ENCODE measurements at regions not wholly inside any gene's neighbourhood (a gene's known extent, or its start where the extent isn't known, plus 50 kb on each side); places are given as distances from the start of the nearest gene placed in this dataset.

DNA sequence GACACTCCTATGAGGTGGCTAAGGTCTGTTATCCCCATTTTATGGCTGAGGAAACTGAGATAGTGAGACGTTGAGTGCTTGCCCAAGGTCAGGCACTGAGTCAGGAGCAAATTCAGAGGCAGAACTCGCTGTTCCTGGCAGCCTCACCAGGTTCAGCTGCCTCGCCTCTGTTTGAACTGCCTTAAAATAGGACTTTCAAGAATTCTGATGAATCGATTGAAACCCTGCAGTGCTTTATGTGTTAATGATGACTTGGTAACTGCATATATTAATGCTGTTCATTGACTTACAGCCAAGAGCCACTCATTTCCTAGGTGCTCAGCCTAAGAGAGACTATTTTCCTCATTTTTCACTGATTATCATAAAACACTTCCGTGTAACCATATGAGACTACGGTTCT is 79.5 kb upstream of the BHLHE40 start:
- CTCF ChIA-PET = no interaction called here
- ATAC-seq (ENCODE audit: low read depth) = no peak

More for the DNA sequence above, 79.5 kb upstream of the BHLHE40 start:
- intact Hi-C loops (cut with micrococcal nuclease) = no loop called here
- no peaks in the 10 kb centered on the region for H4K20me1 ChIP-seq (ENCODE audit: insufficient read depth, low read length)
- no peak overlapping the region for H3K9ac ChIP-seq (ENCODE audit: low read depth, low read length)
- no peak overlapping the region for H3K18ac ChIP-seq (ENCODE audit: low read depth, low read length)
- no peak overlapping the region for H2AFZ ChIP-seq (replicated peaks; ENCODE audit: low read length, poor library complexity)
- dilution Hi-C loops (cut with HindIII; ENCODE audit: low sequenced_read_pairs, unreplicated experiment) = no loop called here
- H2BK5ac ChIP-seq (ENCODE audit: low read depth, low read length, poor library complexity, severe bottlenecking) = no peak overlapping the region
- no peak overlapping the region for H2AK9ac ChIP-seq (replicated peaks; ENCODE audit: low read depth, low read length, poor library complexity)
- no peak overlapping the region for H3K27ac ChIP-seq (ENCODE audit: insufficient read depth, low read length)
- BruUV-seq (replicated peaks) = no TSS peak
- H3K4me2 ChIP-seq (ENCODE audit: low read depth, low read length) = no peak overlapping the region
- no peak overlapping the region for H4K91ac ChIP-seq (ENCODE audit: insufficient read depth, low read depth, low read length)
- no peak overlapping the region for H4K8ac ChIP-seq (ENCODE audit: low read depth in 2 of 2, low read length in 2 of 2)
- no peak overlapping the region for H2BK15ac ChIP-seq (ENCODE audit: low read depth, low read length)
- peaks cover 3% of the 10 kb centered on the region for H3K9me1 ChIP-seq (ENCODE audit: insufficient read depth, low read length)
- no peak overlapping the region for H3K23ac ChIP-seq (ENCODE audit: low read depth, low read length)
- in situ Hi-C loops (cut with MboI; ENCODE audit: low sequenced_read_pairs) = loop anchor here (10.0 kb wide), 1 partner anchor 55 kb away; no protein-coding TSS in a partner anchor
- POLR2A ChIA-PET (ENCODE audit: unreplicated experiment) = no interaction called here
- no peak for DNase-seq
- no peak overlapping the region for H4K5ac ChIP-seq (ENCODE audit: low read depth, low read length)
- peaks cover 4% of the 10 kb centered on the region; the same call in 1 of the 2 replicates for H3K27me3 ChIP-seq (ENCODE audit: control insufficient read depth, insufficient read depth, low read length)
- no peak overlapping the region for H3K4ac ChIP-seq (ENCODE audit: low read depth, low read length)
- H3K56ac ChIP-seq (ENCODE audit: extremely low read depth, insufficient read depth, low read length) = no peak overlapping the region
- no peak overlapping the region for H3K4me3 ChIP-seq (ENCODE audit: insufficient read depth, low read depth, low read length)
- WGBS, 2 experiments (ENCODE audit: extremely low coverage in 2 of 2, insufficient read length in 1 of 2) = 100% methylated on average over 2 of the region's 6 CpGs; no CpG with 5 or more reads in 1 of the 2 experiments
- no peak overlapping the region for H2BK20ac ChIP-seq (ENCODE audit: low read depth, low read length)
- no peak overlapping the region for H3K14ac ChIP-seq (replicated peaks; ENCODE audit: low read depth, low read length)
- TF ChIP-seq, protein P1, sequence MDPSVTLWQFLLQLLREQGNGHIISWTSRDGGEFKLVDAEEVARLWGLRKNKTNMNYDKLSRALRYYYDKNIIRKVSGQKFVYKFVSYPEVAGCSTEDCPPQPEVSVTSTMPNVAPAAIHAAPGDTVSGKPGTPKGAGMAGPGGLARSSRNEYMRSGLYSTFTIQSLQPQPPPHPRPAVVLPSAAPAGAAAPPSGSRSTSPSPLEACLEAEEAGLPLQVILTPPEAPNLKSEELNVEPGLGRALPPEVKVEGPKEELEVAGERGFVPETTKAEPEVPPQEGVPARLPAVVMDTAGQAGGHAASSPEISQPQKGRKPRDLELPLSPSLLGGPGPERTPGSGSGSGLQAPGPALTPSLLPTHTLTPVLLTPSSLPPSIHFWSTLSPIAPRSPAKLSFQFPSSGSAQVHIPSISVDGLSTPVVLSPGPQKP (IDR thresholded peaks at IDR 0.05; ENCODE audit: borderline replicate concordance, low read depth, low read length) = no peak
- TF ChIP-seq BHLHE40 (IDR thresholded peaks at IDR 0.05; ENCODE audit: low read depth, low read length) (no peak), FOS (IDR thresholded peaks at IDR 0.05; ENCODE audit: low read depth, low read length) (no peak)
- H3K36me3 ChIP-seq (ENCODE audit: control insufficient read depth, insufficient read depth, low read length) = no peaks in the 10 kb centered on the region
- H3K4me1 ChIP-seq (ENCODE audit: control insufficient read depth, insufficient read depth, low read length) = 0 out of 2 replicates have a peak, but pooled peaks cover 3% of the 10 kb centered on the region
- no peak overlapping the region for H2AK5ac ChIP-seq (ENCODE audit: low read depth, low read length)
- no peak overlapping the region for H2BK120ac ChIP-seq (ENCODE audit: low read depth, low read length)
- H3K9me3 ChIP-seq (ENCODE audit: control insufficient read depth, insufficient read depth, low read length) = no peaks in the 10 kb centered on the region
- no peaks in the 10 kb centered on the region for H3K79me1 ChIP-seq (ENCODE audit: low read depth in 1 of 2, low read length in 2 of 2)

All from IMR-90 (cell line).